B cell (primary cell): ENCODE measurements at regions not wholly inside any gene's neighbourhood (a gene's known extent, or its start where the extent isn't known, plus 50 kb on each side); places are given as distances from the start of the nearest gene placed in this dataset.

ENCODE experiments used
- ATAC-seq: fragments of 200-7000 bp; cut with Tn5 transposase; one replicate; pipeline ENCODE4 v1.10.0; 2021; ENCODE audit warnings: low read depth, mild to moderate bottlenecking, moderate number of reproducible peaks, moderate library complexity
- CTCF ChIA-PET: fragments of 350-600 bp; sonication (Branson Sonifier 250); formaldehyde crosslinking; loops from one replicate; lab custom pipeline; 2021; ENCODE audit warnings: antibody characterized with exemption, inconsistent platforms; lab: Charles Lee
- POLR2A ChIA-PET: fragments of 350-600 bp; sonication (Branson Sonifier 250); formaldehyde crosslinking; loops from one replicate; lab custom pipeline; 2021; ENCODE audit warnings: antibody characterized with exemption; lab: Charles Lee
- DNase-seq: peaks from one replicate; pipeline ENCODE4 v3.0.0; 2013
- H2AFZ ChIP-seq: 2 replicates; pipeline ENCODE4 v1.6.1; 2012; ENCODE audit warnings: mild to moderate bottlenecking, low read depth, low read length; ENCODE audit not compliant: insufficient read depth, poor library complexity, severe bottlenecking
- H3K27ac ChIP-seq, 2 donors: 1 replicate in 1 of 2; 2 replicates in 1 of 2; pipeline ENCODE4 v1.5.1; 2012 to 2013; ENCODE audit warnings: low read length in 2 of 2, mild to moderate bottlenecking in 2 of 2, moderate library complexity in 1 of 2
- H3K27me3 ChIP-seq, 4 experiments: fragments of 200-600 bp in 1 of 4; sonication (generic) in 1 of 4; replicated peaks in 1 of 4; 1 replicate in 2 of 4; 2 replicates in 2 of 4; pipeline versions ENCODE4 v1.6.1 to v1.7.0; 2013 to 2016; ENCODE audit warnings: low read length in 3 of 4, mild to moderate bottlenecking in 2 of 4, mixed read lengths in 1 of 4, moderate library complexity in 1 of 4; ENCODE audit not compliant: insufficient read depth in 4 of 4, control insufficient read depth in 3 of 4; ENCODE audit errors: control extremely low read depth in 1 of 4
- H3K36me3 ChIP-seq, 2 experiments: replicated peaks in 1 of 2; 1 replicate in 1 of 2; 2 replicates in 1 of 2; pipeline versions ENCODE4 v1.6.1 to v1.7.1; 2013; ENCODE audit warnings: low read length in 1 of 2; ENCODE audit not compliant: insufficient read depth in 2 of 2, control insufficient read depth in 1 of 2; ENCODE audit errors: control extremely low read depth in 1 of 2, extremely low read depth in 1 of 2
- H3K4me1 ChIP-seq, 2 donors: fragments of 200-600 bp in 1 of 2; sonication (generic) in 1 of 2; 1 replicate in 1 of 2; 2 replicates in 1 of 2; pipeline versions ENCODE4 v1.5.1 to v1.6.1; 2013 to 2017; ENCODE audit warnings: low read length in 2 of 2; ENCODE audit not compliant: control insufficient read depth in 2 of 2, insufficient read depth in 2 of 2
- H3K4me2 ChIP-seq: replicated peaks from 2 replicates; pipeline ENCODE3; 2012; ENCODE audit warnings: mild to moderate bottlenecking, low read depth, low read length; ENCODE audit not compliant: poor library complexity, severe bottlenecking
- H3K4me3 ChIP-seq, 5 experiments: fragments of 200-600 bp in 1 of 5; sonication (generic) in 1 of 5; 1 replicate in 3 of 5; 2 replicates in 2 of 5; pipeline versions ENCODE4 v1.5.1 to v1.7.0; 2011 to 2016; ENCODE audit warnings: low read length in 4 of 5, mild to moderate bottlenecking in 4 of 5, low read depth in 2 of 5, control low read depth in 1 of 5, moderate library complexity in 1 of 5; ENCODE audit not compliant: insufficient read depth in 1 of 5; ENCODE audit errors: control extremely low read depth in 1 of 5, extremely low read depth in 1 of 5
- H3K79me2 ChIP-seq: fragments of 200-600 bp; sonication (generic); one replicate; pipeline ENCODE4 v1.6.0; 2016; ENCODE audit warnings: low read length; ENCODE audit not compliant: control insufficient read depth, insufficient read depth
- H3K9ac ChIP-seq: fragments of 200-600 bp; sonication (generic); 2 replicates; pipeline ENCODE4 v1.6.1; 2017; ENCODE audit warnings: mild to moderate bottlenecking, low read length, moderate library complexity
- H3K9me3 ChIP-seq, 3 donors: one replicate each; pipeline versions ENCODE4 v1.6.1 to v1.7.1; 2013; ENCODE audit warnings: low read length in 2 of 3; ENCODE audit not compliant: control insufficient read depth in 2 of 3, insufficient read depth in 1 of 3; ENCODE audit errors: control extremely low read depth in 1 of 3
- H4K20me1 ChIP-seq: 2 replicates; pipeline ENCODE4 v1.6.0; 2012; ENCODE audit warnings: mild to moderate bottlenecking, low read length; ENCODE audit not compliant: insufficient read depth, control insufficient read depth, poor library complexity, severe bottlenecking
- H3K27ac Mint-ChIP-seq: one replicate; pipeline ENCODE4 v1.8.0; 2021; ENCODE audit warnings: mixed read lengths
- H3K27me3 Mint-ChIP-seq: one replicate; pipeline ENCODE4 v1.8.0; 2021; ENCODE audit warnings: mixed read lengths
- H3K4me1 Mint-ChIP-seq: one replicate; pipeline ENCODE4 v1.8.0; 2021; ENCODE audit warnings: mixed read lengths
- H3K4me3 Mint-ChIP-seq: one replicate; pipeline ENCODE4 v1.8.0; 2021; ENCODE audit warnings: mixed read lengths
- H3K9me3 Mint-ChIP-seq: one replicate; pipeline ENCODE4 v1.8.0; 2022; ENCODE audit warnings: mixed read lengths; ENCODE audit not compliant: insufficient read depth
- EZH2 ChIP-seq: IDR thresholded peaks from 2 replicates; pipeline ENCODE4 v1.6.1; 2012; ENCODE audit warnings: borderline replicate concordance, low read depth, mild to moderate bottlenecking, moderate library complexity, low read length; ENCODE audit not compliant: insufficient read depth, poor library complexity, severe bottlenecking
- WGBS: methylation state at CpG from one replicate; pipeline ENCODE4 v1.1.5; 2013; ENCODE audit warnings: missing lambda C conversion rate; ENCODE audit not compliant: insufficient coverage; 5-methylcytosine and 5-hydroxymethylcytosine counted together
- intact Hi-C: fragments of 100-400 bp; cut with micrococcal nuclease; formaldehyde crosslinking; loops from one replicate; pipeline ENCODE4 v1.10.0; 2022
- TF ChIP-seq, protein P1 (sequence below): fragments of 200-600 bp; IDR thresholded peaks from one replicate; pipeline ENCODE4 v1.8.0; 2022; ENCODE audit warnings: antibody characterized with exemption, mild to moderate bottlenecking

GRCh38 chr6:170022827-170023619 lies 267.9 kb downstream of the DLL1 start:
- no peak overlapping the region for H3K4me3 ChIP-seq
- intact Hi-C loops: no loop called here
- Mint-ChIP-seq H3K9me3 (no peaks in the 10 kb centered on the region), H3K4me3 (no peak overlapping the region), H3K27ac (no peak overlapping the region), H3K4me1 (no peaks in the 10 kb centered on the region), H3K27me3 (peaks cover 25% of the 10 kb centered on the region)
- peak; percentile 29 for DNase-seq
- no peak overlapping the region for H2AFZ ChIP-seq
- no peaks in the 10 kb centered on the region for H3K4me1 ChIP-seq
- H3K27ac ChIP-seq: no peak overlapping the region
- TF ChIP-seq, protein P1, sequence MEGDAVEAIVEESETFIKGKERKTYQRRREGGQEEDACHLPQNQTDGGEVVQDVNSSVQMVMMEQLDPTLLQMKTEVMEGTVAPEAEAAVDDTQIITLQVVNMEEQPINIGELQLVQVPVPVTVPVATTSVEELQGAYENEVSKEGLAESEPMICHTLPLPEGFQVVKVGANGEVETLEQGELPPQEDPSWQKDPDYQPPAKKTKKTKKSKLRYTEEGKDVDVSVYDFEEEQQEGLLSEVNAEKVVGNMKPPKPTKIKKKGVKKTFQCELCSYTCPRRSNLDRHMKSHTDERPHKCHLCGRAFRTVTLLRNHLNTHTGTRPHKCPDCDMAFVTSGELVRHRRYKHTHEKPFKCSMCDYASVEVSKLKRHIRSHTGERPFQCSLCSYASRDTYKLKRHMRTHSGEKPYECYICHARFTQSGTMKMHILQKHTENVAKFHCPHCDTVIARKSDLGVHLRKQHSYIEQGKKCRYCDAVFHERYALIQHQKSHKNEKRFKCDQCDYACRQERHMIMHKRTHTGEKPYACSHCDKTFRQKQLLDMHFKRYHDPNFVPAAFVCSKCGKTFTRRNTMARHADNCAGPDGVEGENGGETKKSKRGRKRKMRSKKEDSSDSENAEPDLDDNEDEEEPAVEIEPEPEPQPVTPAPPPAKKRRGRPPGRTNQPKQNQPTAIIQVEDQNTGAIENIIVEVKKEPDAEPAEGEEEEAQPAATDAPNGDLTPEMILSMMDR: no peak
- no peak for TF ChIP-seq EZH2
- no peaks in the 10 kb centered on the region for H3K79me2 ChIP-seq
- 53% methylated on average over 74 of the region's 77 CpGs for WGBS
- no peak overlapping the region for H3K9ac ChIP-seq
- H3K27me3 ChIP-seq: peaks cover 0 to 3% (median 0%) of the 10 kb centered on the region in 4 experiments
- no peak overlapping the region for H3K4me2 ChIP-seq
- H3K36me3 ChIP-seq: no peaks in the 10 kb centered on the region
- ChIA-PET POLR2A (interaction anchor here (0.5 kb wide), 1 partner anchor 80 kb away, joined by 3 read pairs; no protein-coding TSS in a partner anchor), CTCF (no interaction called here)
- no peaks in the 10 kb centered on the region for H3K9me3 ChIP-seq
- no peak for ATAC-seq
- no peaks in the 10 kb centered on the region for H4K20me1 ChIP-seq

- DNase-seq: no peak
- no peaks in the 10 kb centered on the region for H3K9me3 ChIP-seq
- Mint-ChIP-seq H3K27me3 (peaks cover 26% of the 10 kb centered on the region), H3K4me1 (no peaks in the 10 kb centered on the region), H3K4me3 (no peak overlapping the region), H3K27ac (no peak overlapping the region), H3K9me3 (no peaks in the 10 kb centered on the region)
- no peak for TF ChIP-seq EZH2
- TF ChIP-seq, protein P1: no peak
- H3K36me3 ChIP-seq: no peaks in the 10 kb centered on the region
- CTCF ChIA-PET: no interaction called here
- no peak overlapping the region for H3K27ac ChIP-seq
- H3K4me3 ChIP-seq: no peak overlapping the region
- H3K4me1 ChIP-seq: no peaks in the 10 kb centered on the region
- WGBS: 92% methylated on average over 15 of the region's 23 CpGs
- no peaks in the 10 kb centered on the region for H3K79me2 ChIP-seq
- ATAC-seq: no peak
- H2AFZ ChIP-seq: no peak overlapping the region
- H3K9ac ChIP-seq: no peak overlapping the region
- H3K27me3 ChIP-seq: peaks cover 0 to 3% (median under 1%) of the 10 kb centered on the region in 4 experiments
- H4K20me1 ChIP-seq: no peaks in the 10 kb centered on the region
- intact Hi-C loops: no loop called here
- POLR2A ChIA-PET: interaction anchor here (0.5 kb wide), 1 partner anchor 81 kb away, joined by 3 read pairs; no protein-coding TSS in a partner anchor
- H3K4me2 ChIP-seq: no peak overlapping the region
Observed at GRCh38 chr6:170022291-170022722, 268.6 kb downstream of the DLL1 start.
